Cardiac fibroblast (primary cell): ENCODE measurements at regions not wholly inside any gene's neighbourhood (a gene's known extent, or its start where the extent isn't known, plus 50 kb on each side); places are given as distances from the start of the nearest gene placed in this dataset.

Experiments used
- DNase-seq, 2 donors: peaks; one replicate each; pipeline versions ENCODE4 v3.0.0 to v3.0.0-alpha.2; 2010; ENCODE audit warnings: low read depth in 2 of 2
- H3K4me3 ChIP-seq, 2 donors: replicated peaks in 1 of 2; 1 replicate in 1 of 2; 2 replicates in 1 of 2; pipeline ENCODE4 v1.5.1; 2011; ENCODE audit warnings: low read depth in 2 of 2, low read length in 2 of 2, mild to moderate bottlenecking in 2 of 2, moderate library complexity in 1 of 2
- CTCF ChIP-seq: IDR thresholded peaks from one replicate; pipeline ENCODE4 v1.5.1; 2011; ENCODE audit warnings: low read depth, mild to moderate bottlenecking, low read length, inconsistent platforms

GRCh38 chr19:30116984-30117555 is 175.0 kb downstream of the URI1 start:
- DNase-seq, result no peak
- no peak overlapping the region for H3K4me3 ChIP-seq
- no peak for TF ChIP-seq CTCF

GRCh38 chr19:30117636-30118145 is 175.7 kb downstream of the URI1 start:
- no peak for DNase-seq
- H3K4me3 ChIP-seq, result no peak overlapping the region
- no peak for TF ChIP-seq CTCF

- no peak overlapping the region for H3K4me3 ChIP-seq
- TF ChIP-seq CTCF, result no peak
- no peak for DNase-seq
These were observed 176.2 kb downstream of the URI1 start for GRCh38 chr19:30118221-30118620.

GRCh38 chr19:30118760-30119159 is 176.7 kb downstream of the URI1 start:
- no peak overlapping the region for H3K4me3 ChIP-seq
- TF ChIP-seq CTCF, result no peak
- DNase-seq, result no peak

GRCh38 chr19:30119180-30119908 is 177.3 kb downstream of the URI1 start:
- no peak overlapping the region for H3K4me3 ChIP-seq
- TF ChIP-seq CTCF, result no peak
- no peak for DNase-seq

- no peak overlapping the region for H3K4me3 ChIP-seq
- no peak for DNase-seq
- TF ChIP-seq CTCF, result no peak
These were observed 178.9 kb downstream of the URI1 start for GRCh38 chr19:30120860-30121484.
